ENCODE measurements at regions not wholly inside any gene's neighbourhood (a gene's known extent, or its start where the extent isn't known, plus 50 kb on each side); places are given as distances from the start of the nearest gene placed in this dataset.
"Not testable (repeated sequence)": the region's sequence is repeated elsewhere in the genome, so short reads cannot be mapped to it uniquely, and the experiment has no call there.

DNA sequence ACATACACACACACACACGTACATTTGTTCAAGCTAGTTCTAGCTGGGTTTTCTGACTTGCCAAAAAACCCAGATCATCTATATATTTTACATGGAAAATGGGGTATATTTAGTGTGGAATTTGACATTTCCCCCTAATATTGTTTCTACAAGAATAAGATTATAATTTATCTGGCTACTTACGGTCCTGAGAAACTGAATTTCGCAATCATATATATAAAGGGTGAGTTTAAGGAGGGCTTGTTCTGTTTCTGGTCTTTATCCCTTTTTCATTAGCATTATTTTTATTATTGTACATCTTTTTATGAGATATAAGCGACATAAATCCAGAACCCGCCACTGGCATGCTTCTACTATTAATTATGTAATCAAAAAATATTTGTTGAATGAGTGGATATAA is 528.9 kb downstream of the TMX3 start:
- Histone ChIP-seq H3K27ac (ENCODE audit: low read depth, low read length) (no peak overlapping the region), H3K4me3 (ENCODE audit: low read depth, low read length) (no peak overlapping the region), H3K4me1 (ENCODE audit: control insufficient read depth, insufficient read depth, low read length) (no peaks in the 10 kb centered on the region), H3K27me3 (ENCODE audit: control insufficient read depth, insufficient read depth, low read length) (no peaks in the 10 kb centered on the region), H3K36me3 (ENCODE audit: control insufficient read depth, insufficient read depth, low read length) (no peaks in the 10 kb centered on the region), H3K9me3 (ENCODE audit: control insufficient read depth, insufficient read depth, low read length) (no peaks in the 10 kb centered on the region)
- no peak for DNase-seq (ENCODE audit: low read depth in 4 of 6, low spot score in 6 of 6)
- no CpG with 5 or more reads among the region's 5 CpGs for WGBS (ENCODE audit: insufficient coverage)

DNA sequence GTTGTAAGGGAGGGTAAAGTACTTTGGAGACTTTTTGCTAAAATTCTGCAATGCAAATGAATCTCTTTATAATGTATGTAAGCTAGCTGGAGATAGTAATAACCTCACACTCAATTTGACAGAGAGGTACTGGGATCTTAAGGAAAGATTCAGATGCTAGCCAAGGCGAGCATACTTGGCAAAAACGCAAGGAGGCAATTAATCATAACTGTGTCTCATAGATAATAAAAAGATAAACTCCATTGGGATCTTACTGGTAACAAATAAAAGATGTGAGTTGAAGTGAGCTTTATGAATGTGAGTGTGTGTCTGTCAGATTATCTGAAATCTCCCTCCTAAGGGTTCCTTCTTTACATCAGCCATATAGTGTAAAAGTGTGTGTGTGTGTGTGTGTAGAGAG is 533.0 kb downstream of the TMX3 start:
- no peaks in the 10 kb centered on the region for H3K27me3 ChIP-seq (ENCODE audit: control insufficient read depth, insufficient read depth, low read length)

GRCh38 chr18:68179811-68180210 is 535.1 kb downstream of the TMX3 start:
- Histone ChIP-seq H3K27me3 (ENCODE audit: control insufficient read depth, insufficient read depth, low read length) (no peaks in the 10 kb centered on the region), H3K27ac (ENCODE audit: low read depth, low read length) (no peak overlapping the region), H3K36me3 (ENCODE audit: control insufficient read depth, insufficient read depth, low read length) (no peaks in the 10 kb centered on the region), H3K9me3 (ENCODE audit: control insufficient read depth, insufficient read depth, low read length) (no peaks in the 10 kb centered on the region), H3K4me1 (ENCODE audit: control insufficient read depth, insufficient read depth, low read length) (no peaks in the 10 kb centered on the region), H3K4me3 (ENCODE audit: low read depth, low read length) (no peak overlapping the region)
- DNase-seq (ENCODE audit: low read depth in 4 of 6, low spot score in 6 of 6) = no peak
- WGBS (ENCODE audit: insufficient coverage) = 100% methylated on average over 1 of the region's 2 CpGs

More for the DNA sequence above, 533.0 kb downstream of the TMX3 start:
- WGBS (ENCODE audit: insufficient coverage) = no CpG with 5 or more reads among the region's 2 CpGs
- Histone ChIP-seq H3K36me3 (ENCODE audit: control insufficient read depth, insufficient read depth, low read length) (no peaks in the 10 kb centered on the region), H3K4me1 (ENCODE audit: control insufficient read depth, insufficient read depth, low read length) (no peaks in the 10 kb centered on the region), H3K4me3 (ENCODE audit: low read depth, low read length) (no peak overlapping the region), H3K27ac (ENCODE audit: low read depth, low read length) (no peak overlapping the region), H3K9me3 (ENCODE audit: control insufficient read depth, insufficient read depth, low read length) (no peaks in the 10 kb centered on the region)
- no peak for DNase-seq (ENCODE audit: low read depth in 4 of 6, low spot score in 6 of 6)

GRCh38 chr18:68178921-68179320 is 536.0 kb downstream of the TMX3 start:
- H3K9me3 ChIP-seq (ENCODE audit: control insufficient read depth, insufficient read depth, low read length) = no peaks in the 10 kb centered on the region
- no peaks in the 10 kb centered on the region for H3K36me3 ChIP-seq (ENCODE audit: control insufficient read depth, insufficient read depth, low read length)
- no peaks in the 10 kb centered on the region for H3K27me3 ChIP-seq (ENCODE audit: control insufficient read depth, insufficient read depth, low read length)
- peak in 1 of 6 donors; percentile 35 for DNase-seq (ENCODE audit: low read depth in 4 of 6, low spot score in 6 of 6)
- no peak overlapping the region for H3K27ac ChIP-seq (ENCODE audit: low read depth, low read length)
- H3K4me3 ChIP-seq (ENCODE audit: low read depth, low read length) = no peak overlapping the region
- H3K4me1 ChIP-seq (ENCODE audit: control insufficient read depth, insufficient read depth, low read length) = no peaks in the 10 kb centered on the region
- no CpG with 5 or more reads among the region's 1 CpG for WGBS (ENCODE audit: insufficient coverage)

DNA sequence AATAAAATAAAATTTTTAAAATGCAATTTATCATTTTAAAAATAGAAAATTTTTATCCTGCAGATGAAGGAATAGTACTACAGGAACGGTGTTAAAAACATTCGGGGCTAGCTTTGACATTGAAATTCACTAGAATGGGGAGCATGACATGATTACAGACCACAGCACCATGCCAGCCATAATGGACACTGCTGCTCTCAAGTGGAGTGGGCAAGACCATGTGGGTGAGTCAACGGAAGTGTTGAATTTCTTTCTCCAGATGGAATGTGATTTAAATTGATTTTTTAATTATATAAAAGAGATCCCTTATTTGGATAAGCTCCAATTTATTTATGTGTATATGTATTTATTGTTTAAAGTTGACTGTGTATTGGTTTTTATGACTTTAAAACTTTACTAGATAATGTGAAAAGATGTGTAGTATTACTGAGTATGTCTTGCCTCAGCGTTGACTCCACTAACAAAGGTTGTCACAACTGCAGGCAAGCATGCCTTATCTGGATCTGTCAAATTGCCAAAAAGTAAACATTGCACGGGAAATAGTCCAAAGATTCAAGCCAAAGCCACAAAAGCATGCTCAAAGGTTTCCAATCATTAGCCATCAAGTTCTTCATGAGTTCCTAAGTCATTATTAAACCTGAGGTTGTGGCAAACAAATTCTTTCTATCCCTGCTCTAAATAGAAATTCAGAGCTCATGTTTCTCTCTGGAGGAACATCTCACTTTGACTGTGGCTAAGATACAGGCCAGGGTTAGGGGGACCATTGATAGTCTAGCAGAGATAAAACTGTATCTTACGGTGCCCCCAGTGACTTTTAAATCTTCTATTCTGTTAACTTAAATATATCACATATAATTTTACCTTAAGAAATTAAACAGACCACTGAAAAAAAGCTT is 536.9 kb downstream of the TMX3 start:
- DNase-seq (ENCODE audit: low read depth in 4 of 6, low spot score in 6 of 6) = peak in 1 of 6 donors; percentile 37
- H3K4me3 ChIP-seq (ENCODE audit: low read depth, low read length) = no peak overlapping the region
- H3K36me3 ChIP-seq (ENCODE audit: control insufficient read depth, insufficient read depth, low read length) = no peaks in the 10 kb centered on the region
- WGBS (ENCODE audit: insufficient coverage) = 74% methylated on average over 4 of the region's 6 CpGs
- H3K27me3 ChIP-seq (ENCODE audit: control insufficient read depth, insufficient read depth, low read length) = no peaks in the 10 kb centered on the region
- H3K27ac ChIP-seq (ENCODE audit: low read depth, low read length) = no peak overlapping the region
- no peaks in the 10 kb centered on the region for H3K4me1 ChIP-seq (ENCODE audit: control insufficient read depth, insufficient read depth, low read length)
- H3K9me3 ChIP-seq (ENCODE audit: control insufficient read depth, insufficient read depth, low read length) = no peaks in the 10 kb centered on the region

GRCh38 chr18:68176901-68177300 is 538.0 kb downstream of the TMX3 start:
- Histone ChIP-seq H3K4me3 (ENCODE audit: low read depth, low read length) (no peak overlapping the region), H3K27me3 (ENCODE audit: control insufficient read depth, insufficient read depth, low read length) (no peaks in the 10 kb centered on the region), H3K36me3 (ENCODE audit: control insufficient read depth, insufficient read depth, low read length) (no peaks in the 10 kb centered on the region), H3K4me1 (ENCODE audit: control insufficient read depth, insufficient read depth, low read length) (no peaks in the 10 kb centered on the region), H3K27ac (ENCODE audit: low read depth, low read length) (no peak overlapping the region), H3K9me3 (ENCODE audit: control insufficient read depth, insufficient read depth, low read length) (no peaks in the 10 kb centered on the region)
- no peak for DNase-seq (ENCODE audit: low read depth in 4 of 6, low spot score in 6 of 6)

GRCh38 chr18:68172842-68173549 is 541.9 kb downstream of the TMX3 start:
- 78% methylated on average over 14 of the region's 17 CpGs for WGBS (ENCODE audit: insufficient coverage)
- peak in 1 of 6 donors; percentile 26 for DNase-seq (ENCODE audit: low read depth in 4 of 6, low spot score in 6 of 6)
- H3K36me3 ChIP-seq (ENCODE audit: control insufficient read depth, insufficient read depth, low read length) = no peaks in the 10 kb centered on the region
- H3K27ac ChIP-seq (ENCODE audit: low read depth, low read length) = no peak overlapping the region
- H3K9me3 ChIP-seq (ENCODE audit: control insufficient read depth, insufficient read depth, low read length) = no peaks in the 10 kb centered on the region
- no peak overlapping the region for H3K4me3 ChIP-seq (ENCODE audit: low read depth, low read length)
- no peaks in the 10 kb centered on the region for H3K27me3 ChIP-seq (ENCODE audit: control insufficient read depth, insufficient read depth, low read length)
- no peaks in the 10 kb centered on the region for H3K4me1 ChIP-seq (ENCODE audit: control insufficient read depth, insufficient read depth, low read length)

DNA sequence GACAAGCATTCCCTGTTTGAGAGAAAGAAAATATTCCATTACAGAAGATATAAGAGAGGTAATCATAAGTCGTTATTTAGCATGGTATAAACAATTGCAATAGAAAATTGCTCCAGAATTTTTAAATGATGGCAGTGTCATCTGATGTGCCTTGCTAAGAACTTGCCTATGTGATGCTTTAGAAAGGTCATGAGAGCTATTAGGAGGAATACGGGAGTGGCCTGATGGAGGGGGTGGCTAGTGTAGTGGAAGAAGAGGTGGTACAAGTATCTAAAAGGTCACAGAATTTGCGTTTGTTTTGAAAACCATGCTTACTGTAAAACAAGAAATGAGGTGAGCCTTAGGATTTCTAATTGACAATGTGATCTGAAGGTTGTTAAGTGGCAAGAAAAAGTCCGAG is 550.0 kb downstream of the TMX3 start:
- 80% methylated on average over 3 of the region's 4 CpGs for WGBS (ENCODE audit: insufficient coverage)
- Histone ChIP-seq H3K36me3 (ENCODE audit: control insufficient read depth, insufficient read depth, low read length) (no peaks in the 10 kb centered on the region), H3K27ac (ENCODE audit: low read depth, low read length) (no peak overlapping the region), H3K27me3 (ENCODE audit: control insufficient read depth, insufficient read depth, low read length) (no peaks in the 10 kb centered on the region), H3K9me3 (ENCODE audit: control insufficient read depth, insufficient read depth, low read length) (no peaks in the 10 kb centered on the region), H3K4me1 (ENCODE audit: control insufficient read depth, insufficient read depth, low read length) (no peaks in the 10 kb centered on the region), H3K4me3 (ENCODE audit: low read depth, low read length) (no peak overlapping the region)
- DNase-seq (ENCODE audit: low read depth in 4 of 6, low spot score in 6 of 6) = no peak

GRCh38 chr18:68153821-68154220 is 561.1 kb downstream of the TMX3 start:
- H3K36me3 ChIP-seq (ENCODE audit: control insufficient read depth, insufficient read depth, low read length); H3K27ac ChIP-seq (ENCODE audit: low read depth, low read length); H3K4me3 ChIP-seq (ENCODE audit: low read depth, low read length); H3K4me1 ChIP-seq (ENCODE audit: control insufficient read depth, insufficient read depth, low read length); H3K27me3 ChIP-seq (ENCODE audit: control insufficient read depth, insufficient read depth, low read length); H3K9me3 ChIP-seq (ENCODE audit: control insufficient read depth, insufficient read depth, low read length); DNase-seq (ENCODE audit: low read depth in 4 of 6, low spot score in 6 of 6): not testable (repeated sequence)
- WGBS (ENCODE audit: insufficient coverage) = 90% methylated on average over 2 of the region's 5 CpGs

DNA sequence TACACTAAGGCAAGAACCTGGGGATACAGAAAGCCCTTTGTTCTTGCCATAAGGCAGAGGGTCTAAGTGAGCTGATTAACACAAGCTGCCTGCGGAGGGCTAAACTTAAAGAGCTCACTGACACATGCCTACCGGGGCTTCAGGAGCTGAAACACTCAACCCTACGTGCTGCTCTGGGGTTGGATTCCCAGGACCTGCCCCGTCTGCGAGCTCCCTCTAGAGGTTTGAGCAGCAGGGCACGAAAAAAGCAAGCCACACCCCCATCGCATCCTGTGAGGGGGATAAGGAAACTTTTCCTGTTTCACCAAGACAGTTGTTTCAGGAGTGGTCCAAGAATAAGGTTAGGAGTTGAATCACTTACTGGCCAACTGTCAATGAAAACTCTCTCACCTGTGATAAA is 562.1 kb downstream of the TMX3 start:
- no peaks in the 10 kb centered on the region for H3K4me1 ChIP-seq (ENCODE audit: control insufficient read depth, insufficient read depth, low read length)
- no peaks in the 10 kb centered on the region for H3K27me3 ChIP-seq (ENCODE audit: control insufficient read depth, insufficient read depth, low read length)
- H3K27ac ChIP-seq (ENCODE audit: low read depth, low read length) = no peak overlapping the region
- no peak for DNase-seq (ENCODE audit: low read depth in 4 of 6, low spot score in 6 of 6)
- WGBS (ENCODE audit: insufficient coverage) = 84% methylated on average over 4 of the region's 7 CpGs
- H3K36me3 ChIP-seq (ENCODE audit: control insufficient read depth, insufficient read depth, low read length) = no peaks in the 10 kb centered on the region
- peaks cover 2% of the 10 kb centered on the region for H3K9me3 ChIP-seq (ENCODE audit: control insufficient read depth, insufficient read depth, low read length)
- no peak overlapping the region for H3K4me3 ChIP-seq (ENCODE audit: low read depth, low read length)

Data from spinal cord (tissue), 9 donors.